HG02798 (cell line): ENCODE measurements at regions not wholly inside any gene's neighbourhood (a gene's known extent, or its start where the extent isn't known, plus 50 kb on each side); places are given as distances from the start of the nearest gene placed in this dataset.

Experiments used
- ATAC-seq: cut with Tn5 transposase; IDR thresholded peaks from one replicate; pipeline ENCODE4 v1.9.1; 2021; ENCODE audit warnings: mild to moderate bottlenecking; ENCODE audit not compliant: unreplicated experiment, poor library complexity

DNA sequence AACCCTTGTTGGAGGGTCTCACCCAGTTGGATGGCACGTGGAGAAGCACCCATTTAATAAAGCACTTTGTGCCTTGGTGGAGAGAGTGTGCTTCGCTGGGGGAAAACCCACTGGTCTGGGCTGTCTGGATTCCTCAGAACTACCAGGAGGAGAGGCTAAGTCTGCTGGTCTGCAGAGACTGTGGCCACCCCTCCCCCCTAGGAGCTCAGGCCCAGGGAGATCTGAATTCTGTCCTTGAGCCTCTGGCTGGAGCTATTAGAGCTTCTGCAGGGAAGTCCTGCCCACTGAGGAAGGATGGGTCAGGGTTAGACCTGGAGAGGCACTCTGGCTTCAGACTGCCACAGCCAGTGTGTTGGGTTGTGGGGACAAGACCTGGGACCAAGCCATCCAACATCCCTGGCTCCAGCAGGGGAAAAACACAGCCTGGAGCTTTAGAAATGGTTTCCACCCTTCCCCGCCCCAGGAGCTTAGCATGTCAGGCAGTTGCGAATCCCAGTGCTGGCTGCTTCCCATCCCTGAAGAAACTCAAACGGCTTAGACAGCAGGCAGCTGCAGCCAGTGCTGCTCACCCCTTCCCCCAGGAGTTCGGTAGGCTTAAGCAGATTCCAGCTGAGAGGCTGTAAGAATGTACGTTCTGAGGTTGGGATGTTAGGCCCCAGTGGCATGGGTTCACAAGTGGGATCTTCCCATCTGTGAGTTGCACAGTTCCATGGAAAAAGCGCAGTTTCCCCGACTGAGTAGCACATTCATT, 288.3 kb downstream of the TGFB2 start:
- ATAC-seq, result no peak

DNA sequence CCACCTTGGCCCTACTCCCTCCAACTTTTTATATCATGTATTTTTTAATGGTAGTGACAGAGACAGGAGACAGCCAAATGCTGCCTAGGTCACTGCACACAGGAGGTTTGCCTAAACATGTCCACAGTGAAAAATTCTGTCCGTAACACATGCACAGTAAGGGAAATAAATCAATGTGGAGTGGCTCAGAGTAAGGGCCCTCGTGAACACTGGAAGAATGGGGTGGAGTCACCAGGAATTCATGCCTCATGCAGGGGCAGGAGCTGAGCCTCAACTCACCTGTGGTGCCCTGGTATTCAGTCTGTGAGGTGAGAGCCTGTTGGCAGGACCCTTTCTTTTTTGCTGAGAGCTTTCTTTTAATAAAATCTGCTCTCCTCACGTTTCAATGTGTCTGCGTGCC, 289.1 kb downstream of the TGFB2 start:
- ATAC-seq, result no peak

DNA sequence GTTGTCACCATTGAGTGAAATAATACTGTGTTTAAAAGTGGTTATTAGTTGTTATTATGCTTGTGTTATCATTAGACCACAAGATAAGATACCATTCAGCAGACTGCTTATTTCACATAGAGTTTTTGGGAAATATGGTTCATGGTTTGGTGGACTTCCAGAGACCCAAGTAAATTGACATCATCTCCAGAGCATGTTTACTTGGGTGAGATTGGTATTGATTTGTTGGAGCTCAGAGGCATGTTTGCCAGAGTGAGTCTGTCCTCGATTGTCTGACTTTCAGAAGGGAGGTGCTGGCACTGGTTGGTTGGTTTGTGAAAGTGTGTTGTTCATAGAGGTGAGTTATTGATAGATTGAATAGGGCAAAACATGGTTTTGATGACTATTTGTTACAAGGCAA, 291.4 kb downstream of the TGFB2 start:
- ATAC-seq, result no peak

DNA sequence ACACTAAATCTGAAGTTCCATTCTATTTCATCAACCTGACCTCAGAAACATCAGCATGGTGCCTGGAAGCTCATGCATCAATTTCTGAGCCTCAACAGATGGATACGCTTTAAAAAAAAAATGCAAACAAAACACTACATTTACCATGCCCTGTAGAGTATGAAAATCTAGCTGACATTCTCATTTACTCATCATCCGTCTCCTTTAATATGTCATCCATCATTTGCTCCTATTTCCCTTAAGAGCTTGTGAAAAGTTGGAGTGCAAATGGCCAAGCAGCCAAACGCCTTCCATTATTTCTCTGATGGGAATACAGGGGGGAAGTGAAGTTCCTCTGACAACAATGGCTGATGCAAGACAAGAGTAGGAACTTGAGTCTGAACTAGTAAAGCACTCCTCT, 295.0 kb downstream of the TGFB2 start:
- ATAC-seq, result no peak

DNA sequence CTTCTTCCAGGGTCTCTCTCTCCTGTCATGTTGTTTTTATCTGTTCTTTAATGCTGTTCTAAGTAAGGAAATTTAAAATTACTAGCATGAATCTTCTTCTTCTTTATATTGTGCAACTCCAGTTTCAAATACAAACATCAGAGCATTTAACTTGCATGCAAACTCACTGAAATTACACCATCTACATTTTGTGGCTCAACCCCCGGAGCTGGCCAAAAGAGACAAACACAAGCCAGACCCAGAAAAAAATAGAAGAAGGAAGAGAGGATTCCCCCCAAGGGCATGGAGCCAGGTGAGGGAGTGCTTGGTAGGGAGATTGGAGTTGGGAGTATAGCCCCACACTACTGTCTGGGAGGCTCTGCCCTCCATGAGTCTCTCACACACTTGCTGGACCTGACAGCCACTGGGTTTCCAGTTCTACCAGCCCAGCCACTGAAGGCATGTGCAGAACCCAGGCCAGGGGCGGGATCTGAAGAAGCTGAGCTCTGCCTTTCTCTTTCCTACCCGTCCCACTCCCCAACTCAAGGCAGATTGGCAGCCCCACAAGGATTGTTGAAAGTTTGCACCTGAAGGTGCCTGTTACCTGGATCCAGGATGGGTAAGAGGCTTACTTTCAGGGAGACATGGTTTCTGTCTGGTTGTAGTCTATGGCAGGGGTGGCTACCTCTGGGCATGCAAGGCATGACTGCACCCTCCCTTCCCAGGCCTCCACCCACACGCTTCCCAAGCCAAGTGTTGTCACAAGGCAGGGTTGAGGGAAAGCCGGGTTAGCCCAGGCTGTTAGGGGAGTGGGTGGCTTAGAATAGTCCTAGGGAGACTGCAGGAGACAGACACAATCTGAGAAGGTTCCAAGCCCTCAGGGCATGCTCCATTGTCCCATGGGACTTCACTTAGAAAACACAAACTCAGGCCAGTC, 297.2 kb downstream of the TGFB2 start:
- ATAC-seq, result no peak

DNA sequence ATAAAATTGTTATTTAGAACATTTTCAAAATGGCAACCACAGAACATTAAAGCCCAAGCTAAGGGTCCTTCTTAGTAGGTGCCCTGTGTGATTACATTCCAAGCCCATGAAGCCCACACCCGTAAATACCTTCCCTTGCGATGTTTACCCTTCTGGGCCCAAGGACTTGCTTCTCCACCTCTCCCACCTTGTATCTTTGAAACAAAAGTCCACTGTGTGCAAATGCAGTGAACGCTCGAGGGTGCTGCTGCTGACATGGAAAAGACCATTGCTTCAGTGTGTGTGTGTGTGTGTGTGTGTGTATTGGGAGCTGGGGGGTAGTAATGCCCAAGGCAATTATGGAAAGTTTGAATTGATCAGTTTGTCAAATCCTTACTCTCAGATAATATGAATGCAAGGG, 298.1 kb downstream of the TGFB2 start:
- ATAC-seq, result no peak

DNA sequence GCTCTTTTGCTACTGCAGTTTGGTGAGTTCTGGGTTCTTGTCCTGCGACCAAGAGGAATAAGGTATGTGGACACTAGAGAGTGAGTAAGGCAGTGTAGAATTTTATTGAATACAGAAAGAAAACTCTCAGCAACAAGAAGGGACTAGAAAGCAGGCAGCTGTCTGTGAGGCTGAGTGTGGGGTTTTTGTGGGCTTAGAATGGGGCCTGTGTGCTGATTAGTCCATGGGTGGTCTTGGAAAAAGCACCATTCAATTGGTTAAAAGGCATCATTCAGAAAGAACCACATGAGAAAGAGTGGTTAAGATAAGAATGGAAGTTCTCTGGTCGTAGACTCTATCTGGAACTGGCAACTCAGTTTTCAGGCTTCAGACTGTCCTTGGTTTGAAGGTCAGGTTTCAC, 298.8 kb downstream of the TGFB2 start:
- ATAC-seq, result no peak

DNA sequence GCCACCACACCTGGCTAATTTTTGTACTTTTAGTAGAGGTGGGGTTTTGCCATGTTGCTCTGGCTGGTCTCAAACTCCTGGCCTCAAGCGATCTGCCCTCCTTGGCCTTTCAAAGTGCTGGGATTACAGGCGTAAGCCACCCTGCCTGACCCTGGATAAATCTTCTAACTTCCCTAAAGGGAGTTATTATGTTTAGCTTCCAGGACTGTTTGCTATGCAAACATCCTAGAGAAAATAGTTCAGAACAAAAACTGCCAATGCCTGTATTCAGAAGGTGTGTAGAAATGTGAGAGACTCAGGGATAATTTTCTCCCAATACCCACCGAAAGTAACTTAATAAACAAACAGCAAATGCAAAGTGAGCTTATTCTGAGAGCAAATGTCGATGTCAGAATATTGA, 301.2 kb downstream of the TGFB2 start:
- no peak for ATAC-seq

DNA sequence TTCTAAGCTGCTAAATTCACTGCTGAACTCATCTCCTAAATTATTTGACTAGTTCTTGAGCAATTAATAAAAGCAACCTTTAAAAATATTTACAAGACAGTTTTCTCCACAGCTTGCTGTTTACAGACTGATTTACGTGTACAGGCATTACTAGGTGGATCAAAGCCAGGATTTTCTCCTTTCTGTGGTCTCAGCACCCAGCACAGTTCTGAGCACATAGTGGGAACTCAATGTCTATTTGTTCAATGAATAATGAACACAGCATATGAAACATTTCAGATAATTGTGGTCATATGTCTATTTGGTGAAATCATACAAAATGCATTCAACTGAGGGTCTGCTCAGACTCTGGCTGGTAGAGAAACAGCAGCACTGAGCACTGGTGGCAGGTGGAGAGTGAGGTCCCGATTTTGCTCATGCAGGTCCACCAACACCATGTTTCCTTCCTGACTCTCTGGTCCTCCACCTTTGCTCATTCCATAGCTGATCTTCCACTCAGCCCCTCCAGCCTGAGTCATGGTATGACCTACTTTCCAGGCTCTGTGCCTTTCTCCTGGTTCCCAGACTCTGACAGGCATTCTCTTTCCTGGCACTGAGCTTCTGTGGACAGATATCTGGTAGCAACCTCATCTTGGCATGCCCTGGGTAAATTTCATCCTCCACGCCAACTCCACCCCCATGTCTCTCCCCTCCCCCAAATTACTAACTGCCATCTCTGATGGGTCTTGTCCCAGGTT, 311.3 kb downstream of the TGFB2 start:
- ATAC-seq, result no peak

DNA sequence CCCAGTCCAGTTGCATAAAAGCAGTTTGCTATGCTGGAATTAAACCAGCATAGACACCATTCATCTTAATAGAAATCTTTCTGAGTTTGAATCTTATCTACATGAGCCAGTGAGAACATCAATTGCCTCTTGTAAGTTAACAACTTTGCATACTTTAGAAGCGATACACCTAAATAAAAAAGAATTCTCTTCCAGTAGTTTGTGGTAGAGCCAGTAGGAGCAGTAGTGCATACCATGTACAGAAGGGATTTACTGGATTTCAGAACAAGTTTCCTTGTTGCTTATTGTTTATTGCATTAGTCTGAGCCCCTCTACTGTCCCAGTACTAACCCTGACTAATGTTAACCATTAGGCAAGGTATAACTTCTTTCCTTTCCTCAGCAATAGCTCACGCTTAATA, 313.1 kb downstream of the TGFB2 start:
- ATAC-seq, result no peak

DNA sequence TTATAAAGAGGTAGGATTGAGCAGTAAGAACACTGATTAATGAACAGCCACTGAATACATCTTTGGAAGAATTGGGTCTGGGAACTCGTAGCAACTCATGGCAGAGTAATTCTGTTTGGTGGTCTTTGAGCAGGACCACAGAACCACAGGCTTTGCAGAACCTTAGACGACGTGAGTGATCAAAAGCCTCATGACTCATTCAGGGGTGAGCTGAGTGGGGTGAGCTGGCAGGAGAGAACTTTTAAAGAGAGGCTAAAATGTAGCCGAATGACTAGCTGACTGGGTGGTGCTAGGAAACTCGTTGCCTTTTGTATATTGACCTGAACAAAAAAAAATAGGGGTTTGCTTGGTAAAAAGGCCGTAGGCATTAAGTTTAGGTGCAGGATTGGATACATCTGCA, 313.8 kb downstream of the TGFB2 start:
- no peak for ATAC-seq

DNA sequence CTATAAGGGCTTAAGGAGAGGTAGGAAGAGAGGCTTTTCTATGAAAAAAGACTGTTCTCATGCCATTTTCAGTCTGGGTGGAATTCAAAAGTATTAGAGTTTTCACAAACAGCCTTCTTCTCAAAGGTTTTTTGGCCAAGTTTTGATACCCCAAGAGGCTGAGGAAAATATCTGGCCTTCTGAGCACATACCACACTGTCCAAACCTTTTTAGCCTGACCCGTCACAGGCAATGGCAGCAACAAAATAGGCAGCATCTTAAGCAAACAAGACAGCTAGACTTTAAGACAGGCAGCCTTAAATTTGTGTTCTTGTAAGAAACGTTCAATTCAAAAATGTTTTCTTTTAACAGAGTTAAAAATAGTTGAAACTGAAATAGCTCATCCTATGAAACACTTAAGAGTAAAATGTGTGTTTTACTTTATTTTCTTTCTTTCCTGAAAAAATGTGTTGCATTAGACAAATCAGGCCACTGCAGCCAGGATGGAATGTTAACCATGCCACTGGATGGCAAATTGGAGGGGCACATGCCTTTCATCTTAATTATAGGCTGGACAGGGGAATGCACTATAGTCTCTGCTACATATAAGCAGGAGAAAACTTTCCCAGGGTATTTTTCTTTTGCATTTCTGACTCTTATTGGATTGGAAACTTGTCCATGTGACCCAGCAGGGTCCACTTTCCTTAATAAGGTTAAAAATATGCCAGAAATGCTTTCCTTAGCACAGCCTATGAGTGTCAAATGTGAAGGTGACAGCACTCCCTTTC, 315.0 kb downstream of the TGFB2 start:
- ATAC-seq, result no peak

DNA sequence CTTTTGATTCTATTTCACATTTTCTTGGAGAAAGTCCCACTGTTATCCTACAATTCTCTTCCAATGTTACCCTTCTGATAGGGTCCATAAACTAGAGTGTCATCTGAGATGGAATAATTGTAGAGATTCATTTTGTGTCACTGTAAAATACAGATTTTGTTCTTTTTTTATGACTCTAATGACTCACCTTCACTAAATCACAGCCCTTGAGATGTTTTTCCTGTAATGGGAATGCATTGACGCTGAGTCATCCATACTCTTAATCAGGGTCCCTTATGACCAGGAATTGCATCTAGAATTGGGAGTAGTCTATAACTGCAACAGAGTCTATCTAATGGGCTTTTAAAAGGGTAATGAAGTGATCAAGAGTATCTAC, 315.5 kb downstream of the TGFB2 start:
- no peak for ATAC-seq

DNA sequence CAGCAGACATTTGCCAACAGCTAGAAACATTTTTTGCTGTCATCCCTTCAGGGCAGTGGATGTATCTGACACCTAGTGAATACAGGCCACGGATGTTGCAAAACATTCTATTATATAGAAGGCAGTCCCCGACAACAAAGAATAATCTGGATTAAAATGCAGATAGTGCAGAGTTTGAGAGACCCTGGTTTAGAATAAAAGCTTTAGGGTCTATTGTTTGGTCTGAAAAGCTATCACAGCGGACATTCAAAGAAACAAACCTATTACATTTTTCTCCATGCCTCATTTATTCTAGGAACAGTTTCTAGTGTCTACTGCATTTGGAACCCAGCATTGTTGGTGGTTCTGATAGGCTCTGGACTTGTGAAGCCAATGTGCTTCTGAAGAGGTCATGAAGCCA, 316.3 kb downstream of the TGFB2 start:
- ATAC-seq, result no peak

DNA sequence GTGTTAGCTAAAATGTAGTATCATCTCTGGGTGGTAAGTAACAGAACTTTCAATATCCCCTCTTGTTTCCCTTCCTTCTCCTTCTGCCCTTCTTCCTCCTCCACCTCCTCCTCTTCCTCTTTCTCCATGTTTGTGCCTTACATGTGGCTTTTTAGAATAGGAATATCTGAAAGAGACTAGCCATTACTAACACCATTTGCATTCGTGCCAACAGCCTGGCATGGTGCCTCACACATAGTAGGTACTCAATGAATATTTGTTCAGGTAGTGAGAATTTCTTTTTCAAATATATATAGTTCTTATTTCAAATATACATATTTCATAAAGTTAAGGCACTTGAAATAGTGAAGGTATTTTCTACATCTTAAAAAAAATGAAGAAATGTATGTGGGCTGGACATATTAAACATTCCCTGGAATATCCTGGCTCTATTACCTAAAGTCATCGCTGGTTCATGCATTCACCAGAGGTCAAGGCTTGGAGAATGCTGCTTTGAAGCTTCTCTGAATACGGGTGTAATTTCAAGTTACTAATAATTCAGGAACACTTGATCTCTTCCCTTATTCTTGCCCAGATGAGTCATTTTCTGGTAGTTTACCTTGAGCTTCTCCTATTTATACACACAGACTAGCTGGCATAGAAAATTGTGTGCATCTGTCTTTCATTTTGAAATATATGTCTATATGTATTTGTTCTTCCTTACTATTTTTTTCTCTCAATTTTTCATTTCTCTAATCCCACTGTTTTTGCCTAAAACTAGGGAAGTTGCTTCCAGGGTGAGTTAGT, 319.4 kb downstream of the TGFB2 start:
- ATAC-seq, result no peak

DNA sequence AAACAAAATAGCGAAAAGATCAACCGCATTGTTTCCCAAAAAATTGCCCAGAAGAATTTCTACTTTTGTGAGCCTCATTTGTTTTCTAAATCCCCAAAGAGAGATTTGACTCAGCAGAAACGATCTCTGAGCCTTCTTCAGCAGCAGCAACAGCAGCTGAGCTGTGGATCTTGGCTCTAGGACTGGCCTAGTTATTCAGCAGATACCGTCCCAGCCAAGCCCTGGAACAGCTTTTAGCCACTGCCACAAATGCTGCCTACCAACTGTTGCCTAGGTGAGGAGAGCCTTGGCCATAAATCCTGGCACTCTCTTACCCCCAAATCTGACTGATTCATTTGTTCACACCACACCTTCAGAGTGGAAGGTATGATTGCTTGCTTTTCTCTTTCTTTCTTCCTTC, 320.1 kb downstream of the TGFB2 start:
- ATAC-seq, result no peak

DNA sequence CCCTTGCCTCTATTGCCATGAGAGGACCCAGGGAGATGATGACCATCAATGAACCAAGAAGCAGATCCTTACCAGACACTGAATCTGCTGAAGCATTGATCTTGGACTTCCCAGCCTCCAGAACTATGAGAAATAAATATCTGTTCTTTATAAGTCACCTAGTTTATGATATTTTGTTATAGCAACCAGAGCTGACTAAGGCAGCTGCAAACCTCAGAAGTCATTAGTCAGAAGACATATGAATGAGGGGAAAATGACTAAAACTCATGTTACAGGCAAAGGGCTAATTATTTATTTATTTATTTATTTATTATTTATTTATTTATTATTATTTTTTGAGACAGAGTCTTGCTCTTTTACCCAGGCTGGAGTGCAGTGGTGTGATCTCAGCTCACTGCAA, 321.1 kb downstream of the TGFB2 start:
- no peak for ATAC-seq

DNA sequence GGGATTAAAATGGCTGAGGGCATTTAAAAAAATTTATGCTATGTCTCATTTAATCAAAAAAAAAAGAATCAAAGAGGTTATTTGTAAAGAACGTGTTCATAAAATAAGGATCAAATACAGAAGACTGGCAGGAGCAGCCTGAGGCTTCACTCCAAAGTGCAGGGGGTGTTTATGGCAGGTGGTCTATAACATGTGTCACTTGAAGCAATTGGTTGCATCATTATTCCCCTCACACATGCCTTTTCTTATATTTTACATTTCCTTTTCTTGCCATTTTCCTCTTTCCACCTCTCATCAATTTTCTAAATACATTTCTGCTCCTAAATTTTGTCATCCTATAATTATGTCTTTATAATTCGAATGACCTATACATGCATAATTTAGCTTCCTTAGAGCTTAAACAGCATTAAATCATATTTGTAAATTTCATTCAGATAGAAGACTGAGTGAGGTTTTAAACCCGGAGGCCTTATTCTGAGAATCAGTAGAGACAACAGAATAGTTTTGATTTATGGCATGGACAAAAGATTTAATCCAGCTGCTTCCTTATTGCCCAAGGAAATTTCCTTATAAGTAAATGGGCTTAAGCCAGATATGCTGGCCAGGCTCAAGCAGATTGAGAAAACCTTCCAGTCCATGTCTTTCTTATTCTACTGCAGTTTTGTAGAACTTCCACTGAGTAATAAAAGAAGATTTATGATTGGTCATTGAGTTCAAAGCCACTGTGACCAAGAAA, 322.8 kb downstream of the TGFB2 start:
- ATAC-seq, result no peak

DNA sequence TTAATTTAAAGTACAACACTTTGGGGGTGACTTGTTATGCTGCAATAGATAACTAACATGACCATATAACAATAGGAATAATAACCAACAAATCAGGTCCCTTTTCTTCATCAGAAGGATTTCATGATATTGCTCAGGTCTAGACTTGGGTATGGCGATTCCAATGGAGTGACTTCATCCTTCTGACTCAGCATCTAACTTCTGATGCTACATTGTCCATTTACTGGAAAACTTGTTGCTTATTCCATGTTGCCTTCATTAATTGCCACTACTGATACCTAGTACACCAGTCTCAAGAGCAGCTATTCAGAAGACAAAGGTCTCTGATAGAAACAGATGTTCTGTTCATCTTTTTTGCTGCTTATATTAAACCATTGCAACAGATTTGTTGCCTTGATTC, 324.3 kb downstream of the TGFB2 start:
- ATAC-seq, result no peak
